Neural cell (in vitro differentiated cells): ENCODE measurements at regions not wholly inside any gene's neighbourhood (a gene's known extent, or its start where the extent isn't known, plus 50 kb on each side); places are given as distances from the start of the nearest gene placed in this dataset.

ENCODE experiments used
- H2AFZ ChIP-seq: fragments of 200-600, 300-800 bp; sonication (generic), shearing (Covaris generic); 2 replicates; pipeline ENCODE4 v1.6.0; 2014; ENCODE audit warnings: low read depth, mild to moderate bottlenecking, antibody characterized with exemption, low read length, moderate library complexity
- H3F3A ChIP-seq: fragments of 200-600 bp; shearing (Covaris generic); 2 replicates; pipeline ENCODE4 v1.6.1; 2016; ENCODE audit warnings: mild to moderate bottlenecking, moderate library complexity, mixed read lengths, antibody characterized with exemption, low read length; ENCODE audit not compliant: insufficient read depth, poor library complexity, severe bottlenecking
- H3K27ac ChIP-seq: fragments of 200-600, 300-800 bp; sonication (generic), shearing (Covaris generic); 2 replicates; pipeline ENCODE4 v1.5.1; 2014; ENCODE audit warnings: mild to moderate bottlenecking, low read length, moderate library complexity
- H3K27me3 ChIP-seq: fragments of 300-800, 200-600 bp; sonication (generic), shearing (Covaris generic); 2 replicates; pipeline ENCODE4 v1.6.0; 2014; ENCODE audit warnings: mild to moderate bottlenecking, low read depth, low read length, moderate library complexity; ENCODE audit not compliant: insufficient read depth
- H3K36me3 ChIP-seq: fragments of 300-800, 200-600 bp; sonication (generic), shearing (Covaris generic); 2 replicates; pipeline ENCODE4 v1.5.1; 2014; ENCODE audit warnings: mild to moderate bottlenecking, antibody characterized with exemption, low read length, moderate library complexity; ENCODE audit not compliant: insufficient read depth
- H3K4me2 ChIP-seq: fragments of 300-800, 200-600 bp; sonication (generic), shearing (Covaris generic); 2 replicates; pipeline ENCODE4 v1.6.0; 2014; ENCODE audit warnings: mild to moderate bottlenecking, low read length
- H3K4me3 ChIP-seq: fragments of 300-800, 200-600 bp; sonication (generic), shearing (Covaris generic); 2 replicates; pipeline ENCODE4 v1.5.1; 2014; ENCODE audit warnings: mild to moderate bottlenecking, low read length, moderate library complexity
- H3K79me2 ChIP-seq: fragments of 200-600 bp; shearing (Covaris generic); replicated peaks from 2 replicates; pipeline ENCODE4 v1.6.0; 2014; ENCODE audit warnings: mild to moderate bottlenecking, low read length, moderate library complexity; ENCODE audit not compliant: insufficient read depth
- H3K9ac ChIP-seq: fragments of 300-800, 200-600 bp; sonication (generic), shearing (Covaris generic); 2 replicates; pipeline ENCODE4 v1.6.1; 2016; ENCODE audit warnings: mild to moderate bottlenecking, low read length, mixed read lengths
- H3K9me2 ChIP-seq: fragments of 200-600 bp; shearing (Covaris generic); 2 replicates; pipeline ENCODE4 v1.6.1; 2016; ENCODE audit warnings: mild to moderate bottlenecking, low read length, mixed read lengths; ENCODE audit not compliant: insufficient read depth
- H3K9me3 ChIP-seq: fragments of 200-600, 300-800 bp; sonication (generic), shearing (Covaris generic); 2 replicates; pipeline ENCODE4 v1.6.1; 2016; ENCODE audit warnings: mild to moderate bottlenecking, mixed run types, low read length, moderate library complexity, mixed read lengths
- H4K20me1 ChIP-seq: fragments of 200-600 bp; shearing (Covaris generic); 2 replicates; pipeline ENCODE4 v1.6.1; 2016; ENCODE audit warnings: mild to moderate bottlenecking, mixed run types; ENCODE audit not compliant: insufficient read depth
- EP300 ChIP-seq: fragments of 450-650 bp; conservative IDR thresholded peaks from 2 replicates; pipeline ENCODE4 v1.6.1; 2014; ENCODE audit warnings: antibody characterized with exemption, mild to moderate bottlenecking, moderate library complexity; ENCODE audit not compliant: poor library complexity, severe bottlenecking
- EZH2 ChIP-seq: fragments of 200-600, 300-800 bp; shearing (Covaris generic), sonication (generic); IDR thresholded peaks from 2 replicates; pipeline ENCODE4 v1.6.1; 2014; ENCODE audit warnings: antibody characterized with exemption, low read length, borderline replicate concordance, mild to moderate bottlenecking; ENCODE audit not compliant: insufficient read depth, poor library complexity, severe bottlenecking
- MXI1 ChIP-seq: fragments of 450-650 bp; conservative IDR thresholded peaks from 2 replicates; pipeline ENCODE4 v1.6.1; 2014; ENCODE audit warnings: antibody characterized with exemption, mild to moderate bottlenecking; ENCODE audit not compliant: poor library complexity, severe bottlenecking
- POLR2AphosphoS5 ChIP-seq: IDR thresholded peaks from 2 replicates; pipeline ENCODE4 v1.6.1; 2012
- RAD21 ChIP-seq: fragments of 450-650 bp; conservative IDR thresholded peaks from 2 replicates; pipeline ENCODE4 v1.6.1; 2014; ENCODE audit warnings: antibody characterized with exemption, mild to moderate bottlenecking, moderate library complexity
- SMC3 ChIP-seq: fragments of 450-650 bp; conservative IDR thresholded peaks from 2 replicates; pipeline ENCODE4 v1.6.1; 2014; ENCODE audit warnings: antibody characterized with exemption, mild to moderate bottlenecking, moderate library complexity; ENCODE audit not compliant: poor library complexity
- TAF1 ChIP-seq: IDR thresholded peaks from 2 replicates; pipeline ENCODE4 v1.6.1; 2012; ENCODE audit warnings: low read depth
- TF ChIP-seq, protein P1 (sequence below): fragments of 450-650 bp; IDR thresholded peaks from 2 replicates; pipeline ENCODE4 v1.5.1; 2014; ENCODE audit warnings: antibody characterized with exemption, mild to moderate bottlenecking, moderate library complexity; ENCODE audit not compliant: poor library complexity, severe bottlenecking
- TF ChIP-seq, protein P2 (sequence below): IDR thresholded peaks from 2 replicates; pipeline ENCODE4 v1.6.1; 2012; ENCODE audit warnings: borderline replicate concordance

DNA sequence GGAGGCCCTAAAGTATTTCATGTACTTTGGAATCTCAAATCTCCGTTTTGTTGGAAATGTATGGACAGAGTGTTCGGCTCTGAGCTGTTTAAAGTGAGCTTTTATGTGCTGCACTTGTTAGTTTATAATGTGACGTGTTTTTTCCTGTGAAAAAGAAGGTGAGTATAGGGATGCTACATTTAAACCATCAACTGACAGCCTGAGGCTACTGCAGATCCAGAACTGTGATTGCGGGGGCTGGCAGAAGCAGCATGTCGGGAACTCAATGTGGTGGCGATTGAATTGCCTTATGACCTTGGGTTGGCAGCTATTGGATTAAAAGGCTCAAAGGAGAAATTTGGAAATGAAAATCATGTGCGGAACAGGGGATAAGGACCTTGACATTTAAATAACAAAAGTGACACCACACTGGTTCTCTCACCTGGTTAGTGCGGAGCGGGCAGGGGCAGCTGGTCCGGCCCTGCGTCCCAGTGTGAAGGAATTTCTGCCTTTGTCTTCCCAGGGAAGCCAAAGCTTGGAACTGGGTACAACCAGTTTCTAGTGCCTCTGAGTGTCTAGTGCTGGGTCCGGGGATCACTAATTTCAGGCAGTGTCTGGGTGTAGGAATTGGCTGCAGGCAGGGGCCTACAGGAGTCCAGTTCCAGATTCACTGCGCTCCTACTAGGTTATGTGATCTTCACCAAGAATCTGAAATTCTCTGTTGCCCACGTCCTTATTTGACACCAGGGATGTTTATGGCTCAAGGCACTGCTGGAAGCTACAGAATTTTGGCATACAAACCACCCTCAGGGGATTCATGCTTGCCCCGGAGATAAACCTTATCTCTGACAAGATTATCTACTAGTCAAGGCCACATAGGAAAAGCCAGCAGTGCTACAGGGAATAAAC is 120.7 kb upstream of the ERCC6L2 start:
- H3K36me3 ChIP-seq: no peaks in the 10 kb centered on the region
- no peak overlapping the region for H3K9ac ChIP-seq
- no peak overlapping the region for H2AFZ ChIP-seq
- no peak overlapping the region for H3K4me2 ChIP-seq
- no peaks in the 10 kb centered on the region for H3K79me2 ChIP-seq
- no peaks in the 10 kb centered on the region for H3K9me2 ChIP-seq
- H3K4me3 ChIP-seq: no peak overlapping the region
- TF ChIP-seq TAF1 (no peak), POLR2AphosphoS5 (no peak), RAD21 (no peak), EP300 (no peak), MXI1 (no peak), SMC3 (no peak)
- TF ChIP-seq, protein P1, sequence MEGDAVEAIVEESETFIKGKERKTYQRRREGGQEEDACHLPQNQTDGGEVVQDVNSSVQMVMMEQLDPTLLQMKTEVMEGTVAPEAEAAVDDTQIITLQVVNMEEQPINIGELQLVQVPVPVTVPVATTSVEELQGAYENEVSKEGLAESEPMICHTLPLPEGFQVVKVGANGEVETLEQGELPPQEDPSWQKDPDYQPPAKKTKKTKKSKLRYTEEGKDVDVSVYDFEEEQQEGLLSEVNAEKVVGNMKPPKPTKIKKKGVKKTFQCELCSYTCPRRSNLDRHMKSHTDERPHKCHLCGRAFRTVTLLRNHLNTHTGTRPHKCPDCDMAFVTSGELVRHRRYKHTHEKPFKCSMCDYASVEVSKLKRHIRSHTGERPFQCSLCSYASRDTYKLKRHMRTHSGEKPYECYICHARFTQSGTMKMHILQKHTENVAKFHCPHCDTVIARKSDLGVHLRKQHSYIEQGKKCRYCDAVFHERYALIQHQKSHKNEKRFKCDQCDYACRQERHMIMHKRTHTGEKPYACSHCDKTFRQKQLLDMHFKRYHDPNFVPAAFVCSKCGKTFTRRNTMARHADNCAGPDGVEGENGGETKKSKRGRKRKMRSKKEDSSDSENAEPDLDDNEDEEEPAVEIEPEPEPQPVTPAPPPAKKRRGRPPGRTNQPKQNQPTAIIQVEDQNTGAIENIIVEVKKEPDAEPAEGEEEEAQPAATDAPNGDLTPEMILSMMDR: no peak
- TF ChIP-seq, protein P2, sequence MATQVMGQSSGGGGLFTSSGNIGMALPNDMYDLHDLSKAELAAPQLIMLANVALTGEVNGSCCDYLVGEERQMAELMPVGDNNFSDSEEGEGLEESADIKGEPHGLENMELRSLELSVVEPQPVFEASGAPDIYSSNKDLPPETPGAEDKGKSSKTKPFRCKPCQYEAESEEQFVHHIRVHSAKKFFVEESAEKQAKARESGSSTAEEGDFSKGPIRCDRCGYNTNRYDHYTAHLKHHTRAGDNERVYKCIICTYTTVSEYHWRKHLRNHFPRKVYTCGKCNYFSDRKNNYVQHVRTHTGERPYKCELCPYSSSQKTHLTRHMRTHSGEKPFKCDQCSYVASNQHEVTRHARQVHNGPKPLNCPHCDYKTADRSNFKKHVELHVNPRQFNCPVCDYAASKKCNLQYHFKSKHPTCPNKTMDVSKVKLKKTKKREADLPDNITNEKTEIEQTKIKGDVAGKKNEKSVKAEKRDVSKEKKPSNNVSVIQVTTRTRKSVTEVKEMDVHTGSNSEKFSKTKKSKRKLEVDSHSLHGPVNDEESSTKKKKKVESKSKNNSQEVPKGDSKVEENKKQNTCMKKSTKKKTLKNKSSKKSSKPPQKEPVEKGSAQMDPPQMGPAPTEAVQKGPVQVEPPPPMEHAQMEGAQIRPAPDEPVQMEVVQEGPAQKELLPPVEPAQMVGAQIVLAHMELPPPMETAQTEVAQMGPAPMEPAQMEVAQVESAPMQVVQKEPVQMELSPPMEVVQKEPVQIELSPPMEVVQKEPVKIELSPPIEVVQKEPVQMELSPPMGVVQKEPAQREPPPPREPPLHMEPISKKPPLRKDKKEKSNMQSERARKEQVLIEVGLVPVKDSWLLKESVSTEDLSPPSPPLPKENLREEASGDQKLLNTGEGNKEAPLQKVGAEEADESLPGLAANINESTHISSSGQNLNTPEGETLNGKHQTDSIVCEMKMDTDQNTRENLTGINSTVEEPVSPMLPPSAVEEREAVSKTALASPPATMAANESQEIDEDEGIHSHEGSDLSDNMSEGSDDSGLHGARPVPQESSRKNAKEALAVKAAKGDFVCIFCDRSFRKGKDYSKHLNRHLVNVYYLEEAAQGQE: no peak
- no peak overlapping the region for H3K27ac ChIP-seq
- peaks cover 4% of the 10 kb centered on the region for H3K27me3 ChIP-seq
- H3K9me3 ChIP-seq: no peaks in the 10 kb centered on the region
- H4K20me1 ChIP-seq: no peaks in the 10 kb centered on the region
- H3F3A ChIP-seq: no peaks in the 10 kb centered on the region

DNA sequence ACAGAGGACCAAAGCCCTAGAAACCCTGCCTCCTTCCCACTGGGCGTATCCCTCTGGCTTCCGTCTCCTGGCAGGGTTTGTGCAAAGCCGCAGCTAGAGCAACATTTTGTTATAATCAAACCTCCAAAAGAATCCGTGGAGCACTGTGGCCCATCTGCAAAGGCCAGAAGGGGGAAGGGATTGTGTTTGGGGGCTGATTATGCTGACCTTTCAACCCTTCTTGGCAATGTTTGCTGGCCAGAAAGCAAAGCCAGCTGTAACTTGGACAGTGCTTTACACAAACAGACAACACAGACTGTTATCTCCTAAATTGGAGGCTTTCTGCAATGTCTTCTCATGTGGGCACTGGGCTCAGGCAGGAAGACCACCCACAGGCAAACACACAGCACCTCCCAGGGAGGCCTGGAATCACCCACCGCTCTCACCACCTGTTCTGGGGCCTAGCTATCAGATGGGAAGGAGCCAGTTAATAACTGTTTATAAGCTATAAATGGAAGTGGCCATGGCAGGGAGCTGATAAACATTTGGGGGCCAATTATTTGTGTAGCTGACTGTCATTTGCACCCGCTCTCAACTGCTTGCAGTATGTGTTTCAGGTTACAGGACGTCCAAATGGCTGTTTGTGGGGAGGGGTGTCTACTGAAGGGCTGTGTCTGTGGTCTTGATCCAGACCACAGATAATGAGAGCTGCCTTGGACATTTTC is 121.6 kb upstream of the ERCC6L2 start:
- no peak overlapping the region for H2AFZ ChIP-seq

More for the DNA sequence above, 121.6 kb upstream of the ERCC6L2 start:
- Histone ChIP-seq H3K4me2 (no peak overlapping the region), H3K9ac (no peak overlapping the region), H3F3A (no peaks in the 10 kb centered on the region), H3K9me3 (no peaks in the 10 kb centered on the region), H3K9me2 (no peaks in the 10 kb centered on the region), H3K27ac (no peak overlapping the region), H3K27me3 (peaks cover 4% of the 10 kb centered on the region), H3K36me3 (no peaks in the 10 kb centered on the region), H3K4me3 (no peak overlapping the region), H3K79me2 (no peaks in the 10 kb centered on the region), H4K20me1 (no peaks in the 10 kb centered on the region)
- TF ChIP-seq POLR2AphosphoS5: no peak
- no peak for TF ChIP-seq SMC3
- TF ChIP-seq RAD21: no peak
- TF ChIP-seq, protein P1: no peak
- no peak for TF ChIP-seq EZH2
- TF ChIP-seq MXI1: no peak
- no peak for TF ChIP-seq TAF1
- TF ChIP-seq, protein P2: no peak
- TF ChIP-seq EP300: no peak
